ENCODE measurements at regions not wholly inside any gene's neighbourhood (a gene's known extent, or its start where the extent isn't known, plus 50 kb on each side); places are given as distances from the start of the nearest gene placed in this dataset.

- TF ChIP-seq POLR2AphosphoS5 (IDR thresholded peaks at IDR 0.05), result peak; percentile 39 to 66 (median 64)
- TF ChIP-seq POLR2A (IDR thresholded peaks at IDR 0.05), result no peak
Observed at GRCh38 chr9:129422843-129423192, 198.1 kb downstream of the C9orf50 start.
